ENCODE measurements at regions not wholly inside any gene's neighbourhood (a gene's known extent, or its start where the extent isn't known, plus 50 kb on each side); places are given as distances from the start of the nearest gene placed in this dataset.

DNA sequence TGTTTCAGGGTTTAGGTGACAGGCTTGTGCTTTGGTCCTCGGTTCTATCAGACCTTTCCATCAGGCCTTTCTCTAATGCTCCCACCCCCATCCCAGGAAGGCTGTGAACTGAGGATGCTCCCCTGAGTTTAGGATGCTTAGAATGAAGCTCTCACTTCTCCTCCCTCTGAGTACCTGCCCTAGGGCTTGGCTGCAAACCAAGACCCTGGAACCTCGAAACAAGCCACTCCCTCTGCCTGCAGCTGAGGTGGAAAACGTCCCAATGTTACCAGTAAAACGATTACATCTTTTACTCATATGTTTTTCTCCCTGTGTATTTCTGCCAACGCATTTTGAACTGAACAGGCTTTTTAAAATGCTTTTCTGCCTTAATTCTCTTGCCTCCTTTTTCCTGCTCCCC, 54.5 kb upstream of the BMAL1 start:
- DNase-seq, result no peak

DNA sequence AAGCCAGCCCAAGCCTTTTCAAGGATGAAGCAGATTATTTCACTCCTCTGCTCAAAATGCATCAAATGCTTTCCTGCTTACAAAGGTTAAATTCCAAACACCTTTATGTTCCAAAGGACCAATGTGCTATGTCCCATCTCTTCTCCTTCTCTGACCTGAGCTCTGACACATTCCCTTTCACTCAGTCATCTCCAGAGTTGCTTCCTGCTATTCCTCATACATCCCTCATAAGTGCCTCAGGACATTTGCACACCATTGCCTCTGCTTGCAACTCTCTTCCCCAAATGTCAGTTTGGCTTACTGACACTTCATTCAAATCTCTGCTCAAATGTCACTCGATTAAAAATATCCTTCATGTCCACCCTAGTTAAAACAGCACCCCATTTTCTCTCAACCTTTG, 53.3 kb upstream of the BMAL1 start:
- DNase-seq, result no peak

DNA sequence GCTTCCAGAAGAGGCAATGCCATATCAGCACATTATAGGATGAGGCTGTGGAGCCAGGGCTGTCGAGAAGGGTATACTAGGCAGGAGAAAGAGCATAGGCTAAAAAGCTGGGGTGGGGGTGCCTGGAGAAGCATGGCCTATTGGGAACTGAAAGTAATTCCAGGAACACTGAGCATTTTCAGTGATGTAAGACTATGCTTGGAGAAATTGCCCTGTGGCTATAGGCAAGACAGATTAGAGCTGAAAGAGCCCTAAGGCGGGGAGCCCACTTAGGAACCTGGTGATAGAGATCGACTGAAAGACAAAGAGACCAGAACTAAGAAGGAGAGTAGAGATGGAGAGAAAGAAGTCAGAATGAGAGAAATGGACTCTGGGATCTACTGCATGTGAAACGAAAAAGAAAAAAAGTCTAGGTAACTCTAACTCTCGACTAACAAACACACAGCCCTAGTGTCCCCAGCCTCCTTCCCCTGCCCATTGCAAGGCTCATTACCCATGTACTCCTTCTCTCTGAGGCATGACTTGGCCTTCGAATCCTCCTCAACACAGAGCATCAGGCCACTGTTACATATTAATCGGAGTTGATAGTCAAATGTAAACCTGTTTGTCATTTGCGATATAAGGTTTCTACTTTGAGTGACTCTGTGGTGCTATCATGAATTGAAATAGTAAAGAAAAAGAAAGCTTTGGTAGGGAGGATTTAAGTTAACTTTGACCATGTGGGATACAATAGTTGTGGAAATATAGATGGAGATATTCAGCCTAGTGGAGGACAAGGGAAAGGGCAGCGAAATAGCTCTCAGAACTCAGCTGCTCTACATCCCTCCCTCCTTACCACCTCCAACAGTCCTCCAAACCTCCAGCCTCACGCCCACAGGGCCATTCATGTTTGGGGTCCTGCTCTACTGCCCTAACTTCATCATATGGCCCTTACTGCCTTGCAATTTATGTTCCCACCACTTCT, 52.3 kb upstream of the BMAL1 start:
- no peak for DNase-seq

DNA sequence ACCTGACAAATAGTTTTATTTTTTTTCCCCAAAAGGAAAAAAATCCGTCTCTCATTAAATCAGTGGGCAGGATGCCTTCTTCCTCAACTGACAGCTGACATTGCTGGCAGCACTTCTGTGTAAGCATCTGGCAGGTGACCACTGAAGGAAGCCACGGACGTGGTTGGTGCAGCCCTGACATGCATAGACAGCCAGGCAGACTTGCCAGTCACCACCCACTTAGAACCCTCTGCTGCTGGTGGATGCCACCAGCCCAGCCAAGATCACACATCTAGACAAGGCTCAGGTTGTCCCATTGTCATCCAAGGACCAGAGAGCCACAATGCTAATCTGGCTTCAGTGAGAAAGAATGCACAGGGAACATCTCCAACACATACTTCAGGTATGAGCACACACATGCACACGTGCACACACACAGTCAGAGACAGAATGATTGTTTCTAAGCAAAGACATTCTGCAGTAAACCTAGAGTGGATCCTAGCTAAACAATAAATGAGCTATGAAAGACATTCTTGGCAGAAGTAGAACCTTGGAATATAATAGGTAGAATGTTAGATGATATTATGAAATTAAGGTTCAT, 49.8 kb upstream of the BMAL1 start:
- DNase-seq, result no peak
